ENCODE measurements at regions not wholly inside any gene's neighbourhood (a gene's known extent, or its start where the extent isn't known, plus 50 kb on each side); places are given as distances from the start of the nearest gene placed in this dataset.
"Not testable (repeated sequence)": the region's sequence is repeated elsewhere in the genome, so short reads cannot be mapped to it uniquely, and the experiment has no call there.

DNA sequence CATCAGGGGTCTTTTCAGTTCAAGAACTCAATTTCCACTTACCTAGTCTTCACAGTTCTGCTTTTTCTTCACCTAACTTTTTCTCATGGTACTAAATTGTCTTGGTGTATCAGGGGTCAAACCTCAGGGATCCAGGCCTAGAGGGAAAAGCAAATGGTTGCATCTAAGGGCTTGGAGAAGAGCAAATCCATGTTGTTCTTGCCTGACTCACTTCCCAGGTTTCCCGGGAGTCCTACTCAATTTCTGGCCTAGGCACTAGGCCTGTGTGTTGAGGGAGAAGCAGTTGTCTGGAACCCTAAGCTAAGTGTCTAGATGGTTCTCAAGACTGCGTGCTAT lies 191.9 kb upstream of the STK26 start:
- no peak for DNase-seq

DNA sequence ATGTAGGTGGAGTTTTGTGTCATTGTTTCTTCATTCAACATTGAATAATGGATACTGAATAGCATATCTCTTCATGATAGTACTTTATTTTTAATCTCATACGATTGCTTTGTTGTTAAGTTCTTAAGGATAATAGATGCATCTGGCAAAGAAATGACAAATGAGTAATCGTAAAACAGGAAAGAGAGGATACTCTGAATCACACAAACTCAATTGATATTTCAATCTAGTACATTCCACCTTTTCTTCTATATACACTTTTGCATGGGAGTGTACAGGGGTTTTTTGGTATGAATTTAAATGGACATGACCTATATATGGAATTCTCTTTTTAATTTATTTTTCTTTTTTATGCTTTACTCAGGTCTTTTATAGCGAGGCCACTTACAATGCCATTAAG lies 186.9 kb upstream of the STK26 start:
- DNase-seq, result no peak

GRCh38 chrX:131837325-131837724 lies 185.8 kb upstream of the STK26 start:
- DNase-seq, result no peak

DNA sequence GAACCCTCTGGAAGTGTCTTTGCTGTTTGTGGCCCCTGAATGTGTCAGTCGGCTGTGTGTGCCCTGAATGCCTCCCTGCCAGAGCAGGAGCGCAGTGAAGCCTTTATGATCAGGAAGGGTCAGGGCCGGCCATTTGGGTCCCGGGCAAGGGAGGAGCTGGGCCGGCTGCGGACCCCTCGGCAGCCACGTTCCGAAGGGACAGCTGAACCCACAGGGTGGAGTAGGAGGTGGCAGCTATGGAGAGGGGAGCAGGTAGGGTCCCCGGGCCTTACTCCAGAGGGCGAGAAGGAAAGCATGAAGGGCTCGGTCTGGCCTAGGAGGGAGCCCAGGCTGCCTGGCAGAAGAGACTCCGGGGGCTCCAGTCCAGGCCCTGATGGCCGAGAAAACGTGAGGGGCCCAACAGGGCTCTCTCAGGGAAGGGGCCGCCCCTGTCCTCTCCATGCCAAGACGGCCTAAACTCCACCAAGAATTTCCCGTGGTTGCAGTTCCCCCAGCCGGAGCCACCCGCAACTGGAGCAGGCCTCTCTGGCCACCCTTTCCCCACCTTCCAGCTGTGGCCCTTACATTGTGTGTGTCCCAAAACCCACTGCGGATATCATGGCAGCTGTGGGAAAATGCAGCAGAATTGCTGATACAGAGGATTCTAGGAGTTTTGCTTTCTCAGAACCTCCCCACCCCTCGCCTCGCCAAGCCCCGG lies 182.2 kb upstream of the STK26 start:
- no peak for DNase-seq

DNA sequence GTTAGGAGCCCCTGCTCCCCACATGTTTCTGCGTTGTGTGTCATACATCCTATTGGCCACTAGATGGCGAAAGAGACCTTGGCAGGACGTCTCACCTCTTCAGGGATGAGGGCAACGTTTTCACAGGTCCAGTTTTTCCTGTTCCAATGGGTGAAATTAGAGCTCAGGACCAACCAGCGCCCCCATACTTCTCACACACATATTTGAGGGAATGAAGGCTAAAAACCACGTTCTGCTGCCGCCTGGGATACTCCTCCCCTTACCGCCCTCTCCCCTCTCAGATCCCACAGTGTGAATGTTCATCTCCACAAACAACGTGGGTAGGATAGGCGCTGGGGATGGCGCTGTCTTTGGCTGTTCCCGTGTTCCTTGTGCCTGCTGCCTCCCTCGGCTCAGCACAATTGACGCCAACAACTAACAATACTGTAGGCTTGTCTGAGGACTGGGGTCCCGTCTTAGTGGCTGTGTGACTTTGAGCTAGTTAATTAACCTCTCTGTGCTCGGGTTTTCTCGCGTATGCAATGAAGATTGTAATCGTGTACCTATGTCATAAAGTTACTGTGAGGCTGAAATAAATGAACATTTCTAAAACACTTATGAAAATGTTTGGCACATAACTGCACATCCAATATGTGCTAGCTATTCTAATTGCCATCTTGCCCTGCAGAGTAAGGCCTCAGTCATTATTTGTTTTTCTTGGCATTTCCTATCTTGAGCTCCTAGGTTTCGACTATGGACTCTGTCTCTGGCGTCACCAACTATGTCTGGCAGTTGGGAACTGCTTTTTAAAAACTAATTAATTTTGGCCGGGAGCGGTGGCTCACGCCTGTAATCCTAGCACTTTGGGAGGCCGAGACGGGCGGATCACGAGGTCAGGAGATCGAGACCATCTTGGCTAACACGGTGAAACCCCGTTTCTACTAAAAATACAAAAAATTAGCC lies 181.3 kb upstream of the STK26 start:
- DNase-seq, result no peak

DNA sequence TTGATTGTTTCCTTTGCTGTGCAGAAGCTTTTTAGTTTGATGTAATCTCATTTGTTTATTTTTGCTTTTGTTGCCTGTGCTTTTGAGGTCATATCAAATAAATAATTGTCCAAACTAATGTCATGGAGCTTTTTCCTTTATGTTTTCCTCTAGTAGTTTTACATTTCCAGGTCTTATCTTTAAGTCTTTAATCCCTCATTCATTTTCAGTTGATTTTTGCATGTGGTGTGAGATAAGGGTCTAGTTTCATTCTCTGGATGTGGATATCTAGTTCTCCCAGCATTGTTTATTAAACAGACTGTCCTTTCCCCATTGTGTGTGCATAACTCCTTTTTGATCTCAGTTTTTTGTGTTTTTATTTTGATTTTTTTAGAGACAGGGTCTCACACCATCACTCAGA lies 179.1 kb upstream of the STK26 start:
- no peak for DNase-seq

DNA sequence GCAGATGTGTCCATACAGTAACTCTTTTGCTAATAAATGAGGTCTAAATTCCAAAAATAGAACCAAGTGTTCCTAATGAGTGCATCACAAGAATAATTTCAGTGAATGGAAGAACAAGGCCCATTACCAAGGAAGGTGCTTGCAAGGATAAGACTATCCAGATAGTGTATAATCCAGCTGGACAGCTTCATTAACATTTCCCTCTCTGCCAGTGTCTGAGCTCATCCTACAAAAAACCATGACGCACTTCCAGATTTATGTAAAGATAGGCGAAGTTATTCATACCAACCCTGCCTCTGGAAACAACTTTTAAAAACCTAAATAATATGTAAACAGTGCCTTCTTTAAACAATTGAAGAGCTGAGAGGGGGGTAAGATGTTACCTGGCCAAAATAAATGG lies 177.9 kb upstream of the STK26 start:
- no peak for DNase-seq

DNA sequence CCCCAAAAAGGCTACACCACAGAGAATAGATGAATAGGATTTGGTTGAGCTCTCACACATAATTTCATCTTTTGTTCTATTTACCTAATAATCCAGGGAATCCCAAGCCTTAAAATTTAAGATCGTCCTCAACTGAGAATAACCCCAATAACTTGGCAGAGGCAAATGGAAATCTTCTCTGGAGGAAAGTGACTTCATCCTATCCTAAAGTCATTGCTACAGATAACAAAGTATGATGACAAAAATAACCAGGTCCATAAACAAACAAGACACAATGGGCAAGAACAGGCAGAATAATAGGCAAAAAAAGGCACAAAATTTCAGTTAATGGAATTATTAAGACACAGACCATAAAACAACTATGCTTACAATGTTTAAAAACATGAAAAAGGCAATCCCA lies 177.3 kb upstream of the STK26 start:
- DNase-seq, result no peak

DNA sequence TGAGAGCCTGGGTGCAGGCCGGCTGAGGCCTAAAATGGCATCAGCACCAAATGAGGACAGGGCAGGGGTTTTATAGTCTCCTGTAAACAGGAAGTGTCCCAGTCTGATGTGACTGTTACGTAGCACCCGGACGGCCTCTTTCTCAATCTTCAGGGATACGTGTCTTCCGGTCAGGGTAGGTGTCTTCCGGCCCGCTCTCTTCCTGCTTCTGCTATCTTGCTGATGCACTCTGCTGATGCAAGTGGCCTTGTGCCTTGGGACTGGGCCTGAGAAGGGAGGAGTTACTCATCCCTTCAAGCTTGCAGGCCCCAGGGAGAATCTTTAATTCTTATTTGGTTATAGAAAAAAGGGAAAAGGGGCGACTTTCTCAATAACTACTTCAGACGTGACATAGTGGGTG lies 172.1 kb upstream of the STK26 start:
- not testable (repeated sequence) for DNase-seq

DNA sequence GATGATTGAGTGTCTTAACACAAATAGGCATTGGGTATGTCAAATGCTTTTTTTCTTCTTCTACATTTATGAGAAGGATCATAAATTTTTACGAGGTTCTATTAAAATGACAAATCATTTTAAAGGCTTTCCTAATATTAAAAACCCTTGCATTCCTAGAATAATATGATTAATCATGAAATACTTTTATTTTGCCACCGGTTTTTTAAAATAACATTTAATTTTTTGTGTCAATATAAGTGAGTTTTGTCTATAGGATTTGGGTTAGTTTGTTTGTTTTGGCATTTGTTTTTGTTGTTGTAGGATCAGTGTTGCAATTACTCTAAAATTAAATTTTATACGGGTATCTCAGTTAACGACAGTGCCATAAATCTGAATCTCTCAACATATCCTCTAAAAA lies 169.7 kb upstream of the STK26 start:
- DNase-seq, result no peak

DNA sequence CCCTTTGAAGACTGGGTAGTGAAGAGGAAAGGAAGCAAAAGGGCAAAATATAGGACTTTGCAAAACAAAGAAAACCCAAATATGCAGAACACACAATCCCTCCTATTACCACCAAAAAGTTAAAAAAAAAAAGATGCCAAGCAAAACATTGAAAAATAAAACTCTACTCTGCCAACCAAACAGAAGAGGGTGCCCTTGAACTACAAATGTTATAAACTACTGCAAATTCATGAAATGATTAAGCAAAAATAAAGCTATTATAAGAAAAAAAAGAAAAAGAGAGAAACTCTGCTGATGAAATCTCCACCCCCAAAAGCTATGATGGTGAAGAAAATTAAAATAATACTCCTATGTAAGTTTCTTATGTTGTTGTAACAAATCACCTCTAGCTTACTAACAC lies 168.5 kb upstream of the STK26 start:
- no peak for DNase-seq

DNA sequence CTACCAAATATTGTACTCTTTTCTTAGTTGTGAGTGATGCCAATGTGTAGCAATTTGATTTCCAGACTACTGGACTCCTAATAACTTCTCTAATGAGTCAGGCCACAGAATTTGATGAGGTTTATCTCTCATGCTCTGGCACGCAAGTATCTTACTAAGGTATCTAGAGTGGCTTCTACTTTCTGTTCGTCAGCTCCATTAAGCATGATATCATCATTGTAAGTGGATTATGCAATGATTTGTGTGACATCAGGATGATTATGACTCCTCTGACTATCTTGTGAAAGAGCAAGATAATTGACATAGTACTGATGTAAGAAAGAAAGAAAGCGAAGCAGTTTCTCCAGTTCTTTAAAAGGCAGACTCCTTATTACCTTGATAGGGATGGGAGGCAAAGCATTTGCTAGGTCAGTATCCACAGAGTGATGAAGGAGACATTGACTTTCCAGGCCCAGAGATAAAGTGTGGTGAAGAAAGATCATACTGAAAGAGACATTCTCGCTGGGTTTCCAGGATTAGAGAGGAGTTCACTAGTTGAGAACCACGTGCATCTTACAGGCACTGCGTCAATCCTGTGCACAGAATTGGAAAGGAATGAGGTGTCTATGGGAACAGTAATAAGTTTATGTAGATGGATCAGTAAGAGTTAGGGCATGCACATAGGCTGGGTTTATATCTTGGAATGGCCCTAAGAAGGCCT lies 161.9 kb upstream of the STK26 start:
- no peak for DNase-seq

DNA sequence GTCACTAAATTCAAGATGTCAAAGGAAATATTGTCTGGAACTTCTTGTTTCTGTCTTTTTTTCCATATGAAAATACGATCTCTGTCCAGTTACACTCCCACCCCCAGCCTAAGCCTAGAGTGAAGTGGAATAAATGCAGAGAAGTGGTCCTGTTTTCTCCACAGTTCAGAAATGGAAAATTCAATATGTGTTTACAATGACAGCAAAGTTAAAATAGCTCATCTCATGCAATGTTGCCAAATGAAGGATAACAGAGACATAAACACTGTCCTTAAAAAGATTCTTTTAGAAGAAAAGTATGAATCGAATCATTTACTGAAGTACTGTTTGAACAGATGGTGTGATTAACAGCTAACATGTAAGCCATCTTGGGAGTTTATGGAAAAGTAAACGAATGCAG lies 160.8 kb upstream of the STK26 start:
- no peak for DNase-seq

- DNase-seq, result no peak
Measured at GRCh38 chrX:131869182-131869581, 153.9 kb upstream of the STK26 start.

DNA sequence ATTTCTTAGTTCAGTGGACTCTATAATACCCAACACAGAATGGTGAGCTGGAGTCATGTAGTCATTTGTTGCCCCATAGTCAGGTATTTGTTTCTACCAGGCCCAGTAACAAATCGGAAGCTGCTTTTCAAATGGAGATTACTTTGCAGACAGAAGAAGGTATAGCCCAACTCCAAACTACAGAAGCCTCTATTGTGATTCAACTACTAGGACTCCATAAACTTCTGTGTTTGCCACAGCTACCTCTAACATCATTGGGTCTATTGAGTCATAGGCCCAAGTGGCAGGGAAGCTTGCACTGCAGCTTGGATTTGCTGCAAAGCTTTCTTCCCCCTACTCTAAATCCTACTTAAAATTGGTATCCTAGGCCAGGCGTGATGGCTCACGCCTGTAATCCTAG lies 148.8 kb upstream of the STK26 start:
- DNase-seq, result no peak

GRCh38 chrX:131875827-131876226 lies 147.3 kb upstream of the STK26 start:
- not testable (repeated sequence) for DNase-seq

- no peak for DNase-seq
Measured at GRCh38 chrX:131881194-131881593, 141.9 kb upstream of the STK26 start.

DNA sequence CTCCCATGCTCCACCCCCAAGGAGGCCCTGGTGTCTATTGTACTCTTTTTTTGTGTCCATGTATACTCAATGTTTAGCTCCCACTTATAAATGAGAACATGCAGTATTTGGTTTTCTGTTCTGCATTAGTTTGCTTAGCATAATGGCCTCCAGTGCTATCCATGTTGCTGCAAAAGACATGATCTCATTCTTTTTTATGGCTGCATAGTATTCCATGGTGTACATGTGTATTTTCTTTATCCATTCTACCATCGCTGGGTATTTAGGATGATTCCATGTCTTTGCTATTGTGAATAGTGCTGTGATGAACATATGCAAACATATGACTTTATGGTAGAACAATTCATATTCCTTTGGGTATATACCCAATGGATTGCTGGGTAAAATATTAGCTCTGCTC lies 138.1 kb upstream of the STK26 start:
- DNase-seq, result not testable (repeated sequence)

DNA sequence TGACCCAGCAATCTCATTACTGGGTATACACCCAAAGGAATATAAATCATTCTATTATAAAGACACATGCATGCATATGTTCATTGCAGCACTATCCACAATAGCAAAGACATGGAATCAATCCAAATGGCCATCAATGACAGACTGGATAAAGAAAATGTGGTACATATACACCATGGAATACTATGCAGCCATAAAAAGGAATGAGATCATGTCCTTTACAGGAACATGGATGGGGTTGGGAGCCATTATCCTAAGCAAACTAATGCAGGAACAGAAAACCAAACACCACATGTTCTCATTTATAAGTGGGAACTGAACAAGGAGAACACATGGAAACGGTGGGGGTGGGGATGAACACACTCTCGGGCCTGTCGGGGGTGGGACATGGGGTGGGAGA lies 129.2 kb upstream of the STK26 start:
- not testable (repeated sequence) for DNase-seq

DNA sequence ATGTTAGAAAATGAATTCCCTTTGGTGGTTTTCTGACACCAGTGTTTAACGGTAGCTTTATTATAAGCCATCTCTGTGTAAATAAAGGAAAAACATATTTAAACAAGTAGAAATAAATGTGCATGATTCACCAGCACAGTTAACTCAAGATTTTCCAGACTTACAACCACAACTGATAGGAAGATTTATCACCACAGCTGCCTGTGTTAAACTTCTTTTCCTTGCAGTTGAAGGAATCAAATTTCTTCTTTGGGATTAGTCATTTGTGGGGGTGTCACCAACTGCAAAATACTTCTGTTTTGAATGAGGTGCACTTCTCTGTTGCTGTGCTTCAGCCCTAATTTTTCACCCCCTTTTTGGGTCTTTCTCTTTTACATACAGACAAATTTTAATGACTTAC lies 128.1 kb upstream of the STK26 start:
- DNase-seq, result no peak

DNA sequence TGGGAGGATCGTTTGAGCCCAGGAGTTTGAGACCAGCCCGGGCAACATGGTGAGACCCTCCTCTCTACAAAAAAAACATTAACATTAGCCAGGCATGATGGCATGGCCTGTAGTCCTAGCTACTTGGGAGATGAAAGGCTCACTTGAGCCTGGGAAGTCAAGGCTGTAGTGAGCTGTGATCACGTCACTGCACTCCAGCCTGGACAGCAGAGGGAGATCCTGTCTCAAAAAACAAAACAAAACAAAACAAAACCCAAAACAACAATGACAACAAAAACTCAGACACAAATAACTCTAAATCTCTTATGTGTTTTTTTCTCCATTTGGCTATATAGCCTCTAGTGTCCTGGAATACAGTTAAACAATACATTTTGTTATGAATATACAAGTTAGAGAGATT lies 127.3 kb upstream of the STK26 start:
- no peak for DNase-seq

DNA sequence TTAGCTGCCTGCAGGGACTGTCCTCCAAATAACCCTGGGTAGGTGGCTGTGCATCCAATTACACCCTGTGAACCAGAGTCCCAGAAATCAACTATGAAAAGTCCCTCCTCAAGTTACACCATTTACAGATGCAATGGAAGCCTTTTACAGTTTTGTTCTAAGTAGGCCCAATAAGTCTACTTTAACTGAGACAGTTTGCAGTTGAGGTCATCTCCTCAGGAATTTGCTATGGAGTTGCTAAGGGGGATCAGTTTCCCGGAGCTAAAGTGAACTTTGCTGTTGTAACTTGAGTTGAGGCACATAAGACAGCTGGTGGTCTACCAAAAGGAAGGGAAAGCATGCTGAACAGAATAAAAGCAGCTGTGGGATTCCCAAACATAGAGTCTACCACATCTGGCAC lies 121.6 kb upstream of the STK26 start:
- no peak for DNase-seq

- DNase-seq, result no peak
Measured at GRCh38 chrX:131907488-131908314, 115.4 kb upstream of the STK26 start.

Data from NCI-H1417 treated with DMSO at 0.1 percent for 48 hours (cell line).